ENCODE measurements at regions not wholly inside any gene's neighbourhood (a gene's known extent, or its start where the extent isn't known, plus 50 kb on each side); places are given as distances from the start of the nearest gene placed in this dataset.

DNA sequence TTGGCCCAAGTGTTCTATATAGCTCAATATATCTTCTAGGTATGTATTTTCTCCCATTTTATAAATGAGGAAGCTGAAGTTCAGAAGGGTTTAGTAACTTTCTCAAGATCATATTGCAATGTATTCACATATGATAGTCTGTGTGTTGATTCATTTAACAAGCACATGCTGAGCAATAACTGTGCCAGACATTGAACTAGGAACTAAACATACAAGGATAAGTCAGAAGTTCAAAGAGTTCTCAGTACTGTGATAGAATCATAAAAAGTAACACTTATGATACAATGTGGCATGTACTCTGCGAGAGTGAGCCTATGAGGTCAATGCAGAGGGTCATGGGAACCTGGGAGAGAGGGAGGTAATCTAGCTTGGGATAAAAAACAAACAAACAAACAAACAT, 1082.2 kb upstream of the TENM4 start:
- Histone ChIP-seq H3K36me3 (ENCODE audit: insufficient read depth, low read length) (no peaks in the 10 kb centered on the region), H3K4me1 (ENCODE audit: insufficient read depth, low read length) (no peaks in the 10 kb centered on the region), H3K27me3 (ENCODE audit: control insufficient read depth in 1 of 2, insufficient read depth in 2 of 2, low read length in 2 of 2) (no peaks in the 10 kb centered on the region), H3K9me3 (ENCODE audit: control insufficient read depth in 1 of 2, insufficient read depth in 1 of 2, low read length in 2 of 2) (peaks cover 0 to 4% of the 10 kb centered on the region in 2 experiments), H3K27ac (ENCODE audit: low read depth in 1 of 2, low read length in 2 of 2) (no peak overlapping the region), H3K4me3 (ENCODE audit: low read length) (no peak overlapping the region)
- H3K4me3 Mint-ChIP-seq, result no peak overlapping the region
- TF ChIP-seq, protein P1, sequence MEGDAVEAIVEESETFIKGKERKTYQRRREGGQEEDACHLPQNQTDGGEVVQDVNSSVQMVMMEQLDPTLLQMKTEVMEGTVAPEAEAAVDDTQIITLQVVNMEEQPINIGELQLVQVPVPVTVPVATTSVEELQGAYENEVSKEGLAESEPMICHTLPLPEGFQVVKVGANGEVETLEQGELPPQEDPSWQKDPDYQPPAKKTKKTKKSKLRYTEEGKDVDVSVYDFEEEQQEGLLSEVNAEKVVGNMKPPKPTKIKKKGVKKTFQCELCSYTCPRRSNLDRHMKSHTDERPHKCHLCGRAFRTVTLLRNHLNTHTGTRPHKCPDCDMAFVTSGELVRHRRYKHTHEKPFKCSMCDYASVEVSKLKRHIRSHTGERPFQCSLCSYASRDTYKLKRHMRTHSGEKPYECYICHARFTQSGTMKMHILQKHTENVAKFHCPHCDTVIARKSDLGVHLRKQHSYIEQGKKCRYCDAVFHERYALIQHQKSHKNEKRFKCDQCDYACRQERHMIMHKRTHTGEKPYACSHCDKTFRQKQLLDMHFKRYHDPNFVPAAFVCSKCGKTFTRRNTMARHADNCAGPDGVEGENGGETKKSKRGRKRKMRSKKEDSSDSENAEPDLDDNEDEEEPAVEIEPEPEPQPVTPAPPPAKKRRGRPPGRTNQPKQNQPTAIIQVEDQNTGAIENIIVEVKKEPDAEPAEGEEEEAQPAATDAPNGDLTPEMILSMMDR (IDR thresholded peaks at IDR 0.05), result no peak
- no peak overlapping the region for H3K27ac Mint-ChIP-seq
- ChIA-PET CTCF (no interaction called here), POLR2A (no interaction called here)
- DNase-seq (no peak), ATAC-seq (ENCODE audit: poor library complexity) (no peak)
- peaks cover 5% of the 10 kb centered on the region for H3K9me3 Mint-ChIP-seq
- no peaks in the 10 kb centered on the region for H3K27me3 Mint-ChIP-seq
- intact Hi-C loops (cut with DNase I, micrococcal nuclease), result no loop called here
- H3K36me3 Mint-ChIP-seq (ENCODE audit: low read depth), result no peaks in the 10 kb centered on the region
- no peaks in the 10 kb centered on the region for H3K4me1 Mint-ChIP-seq (ENCODE audit: low read depth)

DNA sequence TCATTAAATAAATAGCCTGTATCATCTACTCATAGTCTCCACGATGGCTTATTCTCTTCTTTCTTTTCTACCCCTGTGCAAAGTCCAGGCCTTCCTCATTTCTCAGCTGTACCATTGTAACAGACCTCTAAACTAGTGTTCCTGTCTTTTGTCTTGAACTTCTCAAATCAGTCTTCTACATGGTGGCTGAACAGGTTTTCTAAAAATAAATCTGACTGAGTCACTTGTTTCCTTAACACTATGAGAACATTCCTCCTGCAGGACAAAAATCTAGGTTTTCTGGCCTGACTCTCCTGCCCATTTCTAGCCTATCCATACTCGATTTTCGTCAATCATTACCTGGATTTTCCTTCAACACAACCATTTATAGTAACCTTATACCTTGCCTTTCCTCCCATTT, 1080.8 kb upstream of the TENM4 start:
- H3K9me3 Mint-ChIP-seq, result peaks cover 8% of the 10 kb centered on the region
- DNase-seq, result no peak
- no peaks in the 10 kb centered on the region for H3K36me3 Mint-ChIP-seq (ENCODE audit: low read depth)
- Histone ChIP-seq H3K4me1 (ENCODE audit: insufficient read depth, low read length) (no peaks in the 10 kb centered on the region), H3K9me3 (ENCODE audit: control insufficient read depth in 1 of 2, insufficient read depth in 1 of 2, low read length in 2 of 2) (peaks cover 0 to 4% of the 10 kb centered on the region in 2 experiments), H3K4me3 (ENCODE audit: low read length) (no peak overlapping the region), H3K27ac (ENCODE audit: low read depth in 1 of 2, low read length in 2 of 2) (no peak overlapping the region), H3K36me3 (ENCODE audit: insufficient read depth, low read length) (no peaks in the 10 kb centered on the region), H3K27me3 (ENCODE audit: control insufficient read depth in 1 of 2, insufficient read depth in 2 of 2, low read length in 2 of 2) (no peaks in the 10 kb centered on the region)
- no peak overlapping the region for H3K27ac Mint-ChIP-seq
- CTCF ChIA-PET, result no interaction called here
- H3K4me3 Mint-ChIP-seq, result no peak overlapping the region
- no peaks in the 10 kb centered on the region for H3K27me3 Mint-ChIP-seq
- intact Hi-C loops (cut with DNase I, micrococcal nuclease), result no loop called here
- H3K4me1 Mint-ChIP-seq (ENCODE audit: low read depth), result no peaks in the 10 kb centered on the region
- POLR2A ChIA-PET, result no interaction called here
- no peak for ATAC-seq (ENCODE audit: poor library complexity)
- TF ChIP-seq, protein P1 (IDR thresholded peaks at IDR 0.05), result no peak

DNA sequence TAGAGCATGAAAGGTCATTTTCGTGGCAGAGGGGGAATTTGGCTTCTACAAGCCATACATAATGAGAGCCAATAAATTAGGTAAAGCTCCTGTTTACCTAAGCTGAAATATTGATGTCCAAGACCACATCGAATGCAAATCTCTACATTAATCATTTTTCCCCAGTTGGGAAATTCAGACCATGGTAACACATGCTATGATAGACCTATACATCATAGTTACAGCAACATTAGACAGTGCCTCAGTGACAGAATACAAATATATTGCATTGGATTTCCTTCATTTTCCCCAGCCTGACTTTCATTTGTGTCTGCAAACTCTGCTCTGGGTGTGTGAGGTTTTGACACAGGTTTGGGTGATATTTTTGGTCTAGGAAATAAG, 1079.7 kb upstream of the TENM4 start:
- H3K4me3 Mint-ChIP-seq, result no peak overlapping the region
- DNase-seq, result no peak
- H3K36me3 ChIP-seq (ENCODE audit: insufficient read depth, low read length), result no peaks in the 10 kb centered on the region
- H3K9me3 Mint-ChIP-seq, result peaks cover 6% of the 10 kb centered on the region
- no peak overlapping the region for H3K27ac ChIP-seq (ENCODE audit: low read depth in 1 of 2, low read length in 2 of 2)
- no peaks in the 10 kb centered on the region for H3K27me3 Mint-ChIP-seq
- H3K27ac Mint-ChIP-seq, result no peak overlapping the region
- no peaks in the 10 kb centered on the region for H3K27me3 ChIP-seq (ENCODE audit: control insufficient read depth in 1 of 2, insufficient read depth in 2 of 2, low read length in 2 of 2)
- ATAC-seq (ENCODE audit: poor library complexity), result no peak
- POLR2A ChIA-PET, result no interaction called here
- no peak overlapping the region for H3K4me3 ChIP-seq (ENCODE audit: low read length)
- TF ChIP-seq, protein P1 (IDR thresholded peaks at IDR 0.05), result no peak
- intact Hi-C loops (cut with DNase I, micrococcal nuclease), result no loop called here
- peaks cover 0 to 4% of the 10 kb centered on the region in 2 experiments for H3K9me3 ChIP-seq (ENCODE audit: control insufficient read depth in 1 of 2, insufficient read depth in 1 of 2, low read length in 2 of 2)
- no peaks in the 10 kb centered on the region for H3K4me1 Mint-ChIP-seq (ENCODE audit: low read depth)
- CTCF ChIA-PET, result no interaction called here
- no peaks in the 10 kb centered on the region for H3K36me3 Mint-ChIP-seq (ENCODE audit: low read depth)
- no peaks in the 10 kb centered on the region for H3K4me1 ChIP-seq (ENCODE audit: insufficient read depth, low read length)

Measured in CD4-positive, alpha-beta T cell (primary cell).